Activated CD4-positive, alpha-beta T cell treated with anti-CD3 and anti-CD28 coated beads, Interleukin-10, Interleukin-2, amounts not matched to agents 100 ng/mL and 50 ng/mL, durations not matched to agents 16 hours and 8 hours (primary cell): ENCODE measurements at regions not wholly inside any gene's neighbourhood (a gene's known extent, or its start where the extent isn't known, plus 50 kb on each side); places are given as distances from the start of the nearest gene placed in this dataset.
"Not testable (repeated sequence)": the region's sequence is repeated elsewhere in the genome, so short reads cannot be mapped to it uniquely, and the experiment has no call there.

ENCODE experiments used
- DNase-seq: peaks from one replicate; pipeline ENCODE4 v3.0.0-alpha.2; 2020

GRCh38 chr11:91093141-91093540 lies 870.3 kb upstream of the CHORDC1 start:
- DNase-seq: no peak

DNA sequence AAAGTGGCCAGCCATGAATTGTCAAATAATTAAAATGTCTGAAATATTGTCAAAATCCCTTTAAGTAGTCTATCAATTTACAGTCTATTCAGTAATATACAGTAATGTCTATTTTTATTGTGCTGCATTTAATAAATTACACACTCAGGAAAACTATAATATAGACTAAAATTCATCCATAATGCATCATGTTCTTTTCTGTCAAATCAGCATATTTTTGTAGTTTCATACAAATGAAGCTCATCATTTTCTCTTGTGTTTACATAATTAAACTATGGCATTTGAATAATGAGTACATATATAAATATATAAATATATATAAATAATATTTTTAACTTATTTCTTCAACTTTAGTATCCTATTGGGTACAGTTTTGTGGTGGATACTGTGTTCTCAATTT lies 868.7 kb upstream of the CHORDC1 start:
- DNase-seq: no peak

DNA sequence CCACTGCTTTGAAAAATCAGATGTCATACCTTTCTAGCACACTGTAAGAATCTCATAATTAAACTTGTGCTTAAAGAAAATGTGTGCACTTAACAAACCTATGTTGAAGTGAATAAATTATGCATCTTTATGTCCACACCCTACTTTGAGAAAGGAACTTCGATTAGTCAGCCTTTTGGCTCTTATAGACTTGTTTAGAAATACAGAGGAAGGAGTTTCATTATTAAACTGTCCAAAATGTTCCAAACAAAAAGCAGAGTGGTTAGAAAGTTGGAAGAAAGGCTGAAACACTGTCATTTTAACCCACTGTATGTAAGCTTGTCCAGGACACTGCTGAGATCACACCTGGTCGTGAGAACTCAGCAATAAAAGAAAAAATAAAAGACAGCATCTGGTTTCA lies 863.2 kb upstream of the CHORDC1 start:
- DNase-seq: no peak

DNA sequence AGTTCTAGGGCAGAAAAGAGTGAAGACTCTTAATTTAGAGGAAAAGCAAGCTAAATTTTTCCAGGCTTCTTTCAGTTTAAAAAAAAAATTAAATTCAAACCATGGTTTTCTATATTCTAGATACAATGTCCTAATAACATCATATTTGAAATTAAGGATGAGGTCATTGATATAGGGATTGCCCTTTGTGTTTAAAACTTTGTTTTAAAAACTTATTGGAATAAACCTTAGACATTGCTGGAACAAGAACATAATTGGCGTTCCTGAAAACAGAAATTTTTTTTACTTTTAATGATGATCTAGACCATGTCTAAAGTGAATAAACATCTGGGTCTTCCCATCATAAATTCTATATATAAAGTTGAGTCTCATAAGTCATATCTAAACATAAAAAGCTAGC lies 859.4 kb upstream of the CHORDC1 start:
- DNase-seq: no peak

GRCh38 chr11:91081440-91082043 lies 858.7 kb upstream of the CHORDC1 start:
- DNase-seq: no peak

DNA sequence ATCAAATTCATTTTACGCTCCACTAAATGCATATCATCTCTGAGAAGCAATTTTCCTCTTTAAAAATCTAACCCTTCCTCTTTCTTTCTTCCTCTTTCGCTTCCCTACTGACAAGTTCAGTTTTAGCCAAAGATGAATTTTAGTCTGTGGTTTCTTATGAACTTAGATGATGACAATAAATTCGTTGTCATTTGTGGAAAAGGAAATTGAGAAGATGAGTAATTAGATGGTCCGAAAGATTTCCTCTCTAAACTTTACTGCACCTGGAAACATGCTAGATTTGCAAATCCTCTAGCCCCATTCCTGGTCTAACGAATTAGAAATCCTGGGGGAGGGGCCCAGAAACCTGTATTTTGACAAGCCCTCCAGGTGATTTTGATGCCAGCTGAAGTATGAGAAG lies 855.4 kb upstream of the CHORDC1 start:
- DNase-seq: no peak

DNA sequence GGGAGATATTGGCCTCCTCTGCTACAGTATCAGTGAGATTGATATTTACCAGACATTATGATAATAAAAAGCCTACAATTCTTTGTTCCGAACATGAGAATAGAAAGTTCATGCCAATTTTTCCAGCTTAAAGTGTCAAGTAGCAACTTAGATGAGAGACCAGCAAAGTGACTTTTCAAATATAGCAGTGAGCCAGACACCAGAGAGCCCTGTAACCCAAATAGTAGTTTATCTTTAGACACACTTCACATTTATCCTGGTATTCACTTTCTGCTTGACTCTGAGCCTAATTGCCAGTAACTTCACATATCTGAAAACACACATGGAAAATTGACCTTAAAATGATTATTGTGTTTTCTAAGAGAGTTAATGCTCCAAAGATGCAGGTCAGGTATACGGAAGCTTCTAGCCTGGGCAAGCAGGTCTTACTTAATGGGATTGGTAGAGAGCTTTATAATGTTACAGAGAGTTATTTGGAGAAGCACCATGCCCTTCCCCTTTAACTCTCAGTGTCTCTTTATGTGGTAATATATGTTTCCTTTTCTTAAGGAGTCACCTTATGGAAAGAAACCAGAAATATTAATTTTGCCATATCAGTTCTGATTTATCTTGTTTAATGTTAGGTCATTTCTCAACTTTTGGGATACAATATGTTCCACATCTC lies 852.3 kb upstream of the CHORDC1 start:
- DNase-seq: no peak

DNA sequence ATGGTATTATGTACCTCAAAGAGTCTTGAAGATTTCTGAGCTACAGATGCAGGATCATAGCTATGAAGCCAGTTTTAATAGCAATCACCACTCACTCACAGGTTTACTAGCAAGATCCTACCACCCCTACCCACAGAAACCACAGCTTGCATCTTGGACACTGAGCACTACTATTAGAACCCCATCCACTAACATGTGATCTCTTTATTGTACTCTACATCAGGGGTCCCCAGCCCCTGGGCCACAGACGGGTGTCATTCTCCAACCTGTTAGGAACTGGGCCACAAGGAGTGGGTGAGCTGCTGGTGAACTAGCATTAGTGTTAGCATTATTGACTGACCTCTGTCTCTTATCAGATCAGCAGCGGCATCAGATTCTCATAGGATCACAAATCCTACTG lies 844.8 kb upstream of the CHORDC1 start:
- no peak for DNase-seq

DNA sequence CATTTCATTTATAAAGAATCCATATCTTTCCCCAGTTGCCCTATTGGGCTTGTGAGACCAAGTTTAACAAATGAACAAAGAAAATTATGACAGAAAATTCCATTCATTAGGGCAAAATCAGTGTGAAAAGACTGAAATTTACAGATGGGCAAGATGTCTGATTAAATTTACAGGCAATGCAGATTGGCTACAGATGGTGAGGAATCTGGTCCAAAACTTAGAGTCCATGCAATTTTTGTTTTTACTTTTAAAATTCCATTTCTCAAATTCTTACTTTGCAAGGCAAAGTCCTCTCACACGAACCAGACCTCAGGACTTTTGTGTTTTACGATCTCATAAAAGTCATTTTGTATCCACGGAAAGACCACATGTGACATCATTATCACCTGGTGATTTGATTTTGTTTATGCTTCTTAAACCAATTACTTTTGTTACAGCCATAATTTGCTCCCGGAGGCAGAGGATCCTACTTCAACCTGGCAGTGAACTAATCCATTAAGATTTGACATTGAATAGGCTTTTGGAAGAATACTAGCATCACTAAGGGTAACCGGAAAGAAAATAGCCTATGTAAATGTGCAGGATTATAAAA lies 843.7 kb upstream of the CHORDC1 start:
- no peak for DNase-seq

GRCh38 chr11:91063399-91063798 lies 840.5 kb upstream of the CHORDC1 start:
- not testable (repeated sequence) for DNase-seq

- no peak for DNase-seq
Measured at GRCh38 chr11:91047882-91048281, 825.0 kb upstream of the CHORDC1 start.

DNA sequence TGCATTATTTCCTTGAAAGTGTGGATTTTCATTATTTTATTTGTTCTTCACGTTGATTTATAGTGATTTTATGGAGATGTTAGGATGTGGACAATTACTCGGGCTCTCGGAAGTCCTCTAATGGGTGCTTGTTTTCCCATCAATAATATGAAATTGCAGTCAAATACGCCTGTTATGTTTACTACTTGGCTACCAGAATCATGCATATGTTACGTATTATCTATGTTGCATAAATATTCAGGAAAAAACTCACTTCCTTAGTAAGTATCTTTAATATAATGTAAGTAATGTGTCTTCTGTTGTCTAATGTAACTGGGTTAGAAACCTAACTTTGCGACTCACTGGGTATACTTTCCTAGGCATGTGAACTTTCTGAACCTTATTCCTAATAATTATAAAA lies 823.4 kb upstream of the CHORDC1 start:
- no peak for DNase-seq

DNA sequence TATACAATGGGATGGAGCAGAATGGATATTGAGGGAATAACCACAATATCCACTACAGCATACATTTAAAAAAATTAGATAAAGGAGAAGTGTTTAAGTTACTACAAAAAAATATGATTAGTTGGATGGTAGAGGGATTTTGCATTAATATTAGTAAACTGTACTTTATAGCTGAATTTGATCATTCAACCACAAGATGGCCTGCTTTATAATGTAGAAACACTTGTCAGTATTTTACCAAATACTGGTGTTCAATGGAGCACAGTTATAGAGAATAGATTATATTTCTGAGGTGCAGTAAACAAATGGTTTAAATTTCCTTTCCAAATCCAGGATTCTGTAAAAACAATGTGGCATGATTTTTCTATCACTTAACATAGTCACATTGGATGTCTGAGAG lies 818.8 kb upstream of the CHORDC1 start:
- no peak for DNase-seq

- DNase-seq: no peak
Measured at GRCh38 chr11:91023731-91024130, 800.9 kb upstream of the CHORDC1 start.

- no peak for DNase-seq
Measured at GRCh38 chr11:91011503-91011902, 788.7 kb upstream of the CHORDC1 start.

GRCh38 chr11:91005458-91005857 lies 782.6 kb upstream of the CHORDC1 start:
- DNase-seq: no peak

DNA sequence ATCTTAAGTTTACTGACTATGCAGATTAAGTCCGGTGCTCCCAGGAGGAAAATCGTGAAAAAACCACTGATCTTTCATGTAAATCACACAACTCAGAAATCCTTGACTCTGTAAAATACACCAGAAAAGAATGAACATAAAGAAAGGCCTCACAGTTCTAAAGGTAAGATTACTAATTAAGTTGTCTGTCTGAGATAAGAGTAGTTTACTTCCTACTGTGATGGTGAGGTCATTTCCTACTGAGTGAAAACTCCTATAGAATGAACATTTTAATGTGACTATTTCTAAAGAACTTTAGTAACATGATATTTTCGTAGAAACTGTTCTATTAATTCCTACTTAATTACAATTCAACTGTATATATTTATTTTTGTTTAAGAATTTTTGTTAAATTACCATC lies 774.4 kb upstream of the CHORDC1 start:
- DNase-seq: no peak

DNA sequence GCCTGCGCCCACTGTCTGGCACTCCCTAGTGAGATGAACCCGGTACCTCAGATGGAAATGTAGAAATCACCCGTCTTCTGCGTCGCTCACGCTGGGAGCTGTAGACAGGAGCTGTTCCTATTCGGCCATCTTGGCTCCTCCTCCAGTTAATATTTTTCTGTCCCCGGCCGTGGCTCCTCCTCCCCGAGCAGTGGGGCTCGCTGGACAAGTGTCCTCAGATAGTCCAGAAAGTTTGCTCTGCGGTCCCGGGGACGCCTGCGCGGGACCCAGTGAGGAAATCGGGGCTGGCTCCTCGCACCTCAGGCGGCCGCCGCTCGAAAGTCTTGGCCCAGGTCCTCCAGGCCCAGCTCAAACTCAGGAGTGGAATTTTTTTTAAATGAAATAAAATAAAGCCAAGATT lies 749.3 kb upstream of the CHORDC1 start:
- DNase-seq: not testable (repeated sequence)

GRCh38 chr11:90947930-90948329 lies 725.1 kb upstream of the CHORDC1 start:
- no peak for DNase-seq

GRCh38 chr11:90930252-90930651 lies 707.4 kb upstream of the CHORDC1 start:
- no peak for DNase-seq

GRCh38 chr11:90919332-90919731 lies 696.5 kb upstream of the CHORDC1 start:
- DNase-seq: no peak

GRCh38 chr11:90916706-90917105 lies 693.9 kb upstream of the CHORDC1 start:
- DNase-seq: no peak

DNA sequence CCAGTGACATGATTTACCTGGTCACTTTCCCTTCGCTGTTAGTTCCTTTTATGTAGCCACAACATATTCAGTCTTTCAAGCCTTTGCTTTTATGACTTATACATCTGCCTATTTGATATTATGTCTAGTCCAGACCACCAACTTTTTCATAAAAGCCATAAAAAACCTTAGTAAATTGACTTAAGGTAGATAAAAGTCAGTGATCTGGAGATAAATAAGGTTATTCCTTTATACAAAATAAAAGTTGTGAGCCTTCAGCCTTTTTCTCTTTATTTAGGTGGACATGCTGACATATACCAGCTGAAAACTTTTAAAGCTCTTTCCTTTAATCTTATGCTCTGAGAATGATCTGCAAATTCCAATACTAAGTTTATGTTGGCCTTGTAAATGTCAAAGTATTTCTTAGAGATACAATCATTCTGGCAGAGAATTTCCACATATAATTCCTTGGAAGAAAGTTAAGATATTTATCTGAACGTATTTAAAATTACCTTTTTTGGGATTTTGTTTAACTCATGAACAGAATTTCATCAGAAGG lies 690.4 kb upstream of the CHORDC1 start:
- DNase-seq: no peak

GRCh38 chr11:90912631-90913030 lies 689.8 kb upstream of the CHORDC1 start:
- no peak for DNase-seq
